Stimulated activated CD4-positive, alpha-beta T cell treated with anti-CD3 and anti-CD28 coated beads, Interleukin-4, amount 100 ng/mL, for 48 hours (primary cell): ENCODE measurements at regions not wholly inside any gene's neighbourhood (a gene's known extent, or its start where the extent isn't known, plus 50 kb on each side); places are given as distances from the start of the nearest gene placed in this dataset.

Source experiments
- DNase-seq, 2 donors: peaks; one replicate each; pipeline ENCODE4 v3.0.0-alpha.2; 2020; ENCODE audit warnings: low read depth in 2 of 2

DNA sequence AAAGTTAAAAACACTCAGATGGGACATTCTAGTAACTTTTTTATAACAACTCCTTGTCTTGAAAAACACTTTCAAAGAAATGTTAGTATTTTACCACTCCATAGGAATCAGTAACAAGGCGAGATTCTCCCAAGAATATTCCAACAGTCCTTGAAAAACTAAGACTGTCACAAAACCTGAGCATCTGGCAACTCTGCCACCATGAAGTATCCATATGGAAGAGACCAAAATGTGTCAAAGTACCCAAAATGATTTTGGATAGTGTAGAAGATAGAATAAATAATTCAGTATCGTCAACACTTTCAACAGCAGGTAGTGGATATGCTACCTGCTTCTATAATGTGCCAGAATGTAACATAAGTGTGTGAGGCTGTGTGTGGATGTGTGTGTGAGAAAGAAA, 361.8 kb downstream of the ZEB2 start:
- DNase-seq, result no peak

- no peak for DNase-seq
Observed at GRCh38 chr2:144156736-144157640, 362.9 kb downstream of the ZEB2 start.

DNA sequence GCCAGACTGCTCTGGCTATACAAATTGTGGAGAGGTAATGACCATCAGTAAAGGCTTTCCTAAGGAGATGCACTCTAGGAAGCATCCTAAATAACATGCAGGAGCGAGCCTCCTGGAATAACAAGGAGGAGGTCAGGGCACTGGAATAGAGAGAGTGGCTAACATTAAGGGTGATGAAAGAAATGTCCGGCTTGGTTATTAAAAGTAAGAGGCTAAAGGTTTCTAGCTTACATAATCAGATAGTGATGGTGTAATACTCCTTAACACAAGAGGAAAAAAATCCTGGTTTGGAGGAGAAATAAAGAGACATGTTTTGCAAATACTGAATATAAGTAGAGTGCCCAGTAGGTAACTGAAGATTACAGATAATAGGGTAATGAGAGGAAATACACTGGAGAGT, 365.7 kb downstream of the ZEB2 start:
- DNase-seq, result no peak

- no peak for DNase-seq
Observed at GRCh38 chr2:144152817-144153271, 367.1 kb downstream of the ZEB2 start.

DNA sequence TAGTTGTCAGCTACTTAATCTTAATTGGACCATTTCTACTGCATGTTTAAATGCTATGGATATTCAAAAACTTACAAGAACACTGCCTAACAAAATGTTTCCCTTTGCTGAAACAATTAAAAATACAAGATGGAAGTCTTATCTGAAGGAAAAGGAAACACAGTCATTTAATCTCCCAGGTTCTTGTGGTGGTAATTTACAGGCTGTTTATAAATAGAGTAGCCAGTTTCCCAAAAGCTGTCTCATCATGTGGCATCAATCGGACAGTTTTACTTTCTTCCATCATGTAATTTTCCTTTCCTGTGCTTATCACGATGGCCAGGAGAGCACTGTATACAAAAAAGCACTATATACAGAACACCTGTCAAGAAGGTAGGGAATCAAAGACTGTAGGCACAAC, 368.1 kb downstream of the ZEB2 start:
- no peak for DNase-seq

DNA sequence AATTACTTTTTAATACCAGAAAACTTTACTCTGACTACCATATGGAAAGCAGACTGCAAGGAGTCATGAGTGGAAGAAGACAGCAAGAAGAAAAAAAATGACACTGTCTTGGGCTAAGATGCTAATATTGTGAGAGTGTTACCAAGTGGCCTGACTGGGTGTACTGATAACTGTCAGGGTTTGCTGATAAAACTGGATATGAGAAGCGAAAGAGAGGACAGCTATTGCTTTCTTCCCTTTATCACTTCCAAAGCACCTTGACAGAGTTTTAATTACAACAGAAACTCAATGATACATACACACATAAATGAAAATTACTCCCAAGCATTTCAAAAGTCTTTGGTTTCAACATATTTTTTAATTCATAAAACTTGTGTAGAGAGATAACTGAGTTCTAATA, 368.5 kb downstream of the ZEB2 start:
- DNase-seq, result no peak

GRCh38 chr2:144147356-144147755, 372.6 kb downstream of the ZEB2 start:
- DNase-seq, result no peak

DNA sequence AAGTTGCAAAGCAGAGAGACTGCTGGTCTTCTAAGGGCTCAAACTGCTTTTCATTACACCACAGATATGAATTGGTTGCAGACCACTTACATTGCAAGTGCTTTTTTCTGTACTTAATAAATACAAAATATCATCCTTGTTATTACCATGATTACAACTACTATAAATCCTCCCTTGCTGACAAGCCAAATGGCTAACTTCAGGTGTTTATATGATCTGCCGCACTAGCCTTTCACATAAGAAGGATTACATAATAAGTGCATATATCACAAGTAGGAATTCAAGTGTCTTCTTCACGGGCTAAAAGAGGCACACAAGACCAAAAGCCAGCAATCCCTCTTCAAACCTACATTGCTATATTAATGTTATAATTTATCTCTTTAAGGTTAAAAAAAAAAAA, 373.0 kb downstream of the ZEB2 start:
- no peak for DNase-seq

DNA sequence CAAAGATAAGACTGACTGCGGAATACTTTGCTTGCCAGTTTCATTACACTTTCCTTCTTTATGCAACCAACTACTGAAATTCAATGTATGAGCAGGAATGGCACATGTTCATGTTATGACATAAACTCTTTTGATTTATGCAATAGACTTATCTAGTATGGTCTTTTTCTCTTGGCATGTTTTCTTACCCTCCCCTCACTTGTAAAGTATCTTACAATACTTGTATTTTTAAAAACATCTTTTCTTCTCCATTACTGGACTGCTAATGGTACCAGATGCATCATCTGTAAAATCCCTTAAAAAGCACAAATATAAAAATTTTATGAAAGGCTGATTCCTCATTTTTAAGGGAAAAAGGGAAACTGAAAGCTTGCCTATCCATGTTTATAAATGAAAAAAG, 373.8 kb downstream of the ZEB2 start:
- DNase-seq, result no peak

DNA sequence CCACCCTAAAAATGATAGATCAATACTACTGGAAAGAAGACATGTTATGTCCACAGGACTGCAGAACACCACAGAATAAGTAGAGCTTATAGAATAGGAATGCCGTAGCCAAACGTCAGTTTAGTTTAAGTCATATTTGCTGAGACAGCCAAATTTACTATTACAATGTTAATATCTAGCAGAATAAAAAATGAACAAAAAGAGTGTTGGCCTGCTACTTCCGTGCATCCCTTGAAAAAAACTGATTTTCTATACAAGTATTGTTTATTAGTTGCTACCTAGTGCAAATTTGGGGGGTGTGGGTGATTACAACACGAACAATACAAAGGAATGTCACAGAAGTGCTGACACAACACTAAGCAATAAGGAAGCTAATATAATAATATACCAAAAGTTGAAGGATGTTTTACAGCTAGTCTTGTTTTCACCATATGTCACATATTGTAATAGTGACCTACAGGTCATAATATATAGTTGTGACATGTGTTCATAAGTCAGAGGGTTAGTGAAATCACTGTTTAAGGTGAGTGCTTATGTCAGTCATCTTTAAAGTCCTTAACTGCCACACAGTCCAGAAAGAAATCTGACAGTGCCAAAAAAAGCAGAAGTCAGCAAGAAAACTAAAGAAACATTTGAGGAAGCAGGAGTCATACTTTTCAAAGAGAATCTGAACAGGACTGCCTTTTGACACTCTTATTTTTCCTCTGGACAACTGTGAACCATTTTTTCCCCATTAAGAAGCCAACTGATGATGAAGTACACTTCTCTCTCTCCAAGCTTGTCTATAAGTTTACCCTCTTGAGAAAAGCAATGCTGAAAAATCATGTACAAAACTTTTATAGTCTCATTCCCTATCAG, 376.4 kb downstream of the ZEB2 start:
- DNase-seq, result no peak

DNA sequence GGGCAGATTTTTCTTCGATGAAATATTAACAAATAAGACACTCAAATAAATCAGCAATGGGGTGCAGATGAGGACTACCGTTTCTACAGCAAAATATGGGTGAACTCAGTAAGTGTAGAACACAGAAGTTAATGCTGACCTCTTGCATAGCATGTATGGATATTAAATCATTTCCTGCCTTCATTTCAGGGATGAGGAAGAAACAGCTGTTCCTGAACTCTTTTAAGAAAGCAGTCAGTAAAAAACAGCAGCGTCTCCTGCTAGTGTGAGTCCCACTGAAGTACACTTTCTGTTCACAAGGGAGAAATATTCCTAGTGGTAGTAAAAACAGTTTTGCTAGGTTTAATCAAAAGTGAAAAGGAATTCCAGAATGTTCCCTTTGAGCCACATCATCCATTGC, 379.0 kb downstream of the ZEB2 start:
- DNase-seq, result no peak

- no peak for DNase-seq
Observed at GRCh38 chr2:144137705-144138428, 382.1 kb downstream of the ZEB2 start.

- no peak for DNase-seq
Observed at GRCh38 chr2:144137272-144137671, 382.6 kb downstream of the ZEB2 start.

DNA sequence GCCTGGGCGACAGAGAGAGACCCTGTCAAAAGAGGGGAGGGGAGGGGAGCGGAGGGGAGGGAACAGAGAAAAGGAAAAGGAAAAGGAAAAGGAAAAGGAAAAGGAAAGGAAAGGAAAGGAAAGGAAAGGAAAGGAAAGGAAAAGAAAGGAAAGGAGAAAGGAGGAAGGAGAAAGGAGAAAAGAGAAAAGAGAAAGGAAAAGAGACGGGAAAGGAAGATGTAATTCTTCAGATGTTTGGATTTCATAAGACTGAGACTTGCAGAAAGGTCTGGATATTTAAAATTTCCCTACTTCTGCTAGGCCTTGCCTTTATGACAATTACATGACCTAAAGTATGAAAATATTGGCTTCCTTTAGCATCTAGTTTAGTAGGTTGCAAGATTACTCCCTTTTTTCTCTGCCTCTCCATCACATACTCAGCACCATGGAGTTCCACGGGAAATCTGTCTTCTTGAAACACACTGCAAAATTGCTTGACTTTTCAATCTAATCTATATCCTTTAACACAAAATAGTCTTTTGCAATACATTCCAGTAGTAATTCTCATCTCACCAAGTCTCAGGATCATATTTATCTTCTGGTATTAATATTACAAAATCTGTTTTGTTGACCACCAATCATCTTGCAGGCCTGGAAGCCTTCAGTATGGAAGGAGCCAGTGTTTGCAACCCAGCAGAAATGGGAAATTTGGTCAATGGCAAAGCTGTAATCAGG, 383.5 kb downstream of the ZEB2 start:
- DNase-seq, result no peak

GRCh38 chr2:144133936-144134665, 385.8 kb downstream of the ZEB2 start:
- no peak for DNase-seq

DNA sequence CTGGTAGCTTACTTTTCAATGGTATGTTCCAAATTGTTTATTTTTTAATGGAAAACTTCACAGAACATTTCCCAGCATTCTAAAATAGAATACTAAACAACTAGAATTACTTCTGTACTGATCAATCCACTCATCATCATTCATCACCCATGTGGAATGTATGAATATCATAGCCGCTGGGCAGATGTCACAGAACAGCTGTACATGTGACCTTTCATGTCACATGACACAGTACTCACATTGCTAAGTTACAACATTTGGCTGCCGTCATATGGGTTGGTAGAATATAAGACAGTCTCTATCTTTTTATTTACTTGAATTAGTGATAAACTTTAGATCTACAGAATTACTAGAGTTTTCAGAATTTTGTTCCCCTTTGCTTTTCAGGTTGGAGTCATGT, 387.6 kb downstream of the ZEB2 start:
- DNase-seq, result no peak

DNA sequence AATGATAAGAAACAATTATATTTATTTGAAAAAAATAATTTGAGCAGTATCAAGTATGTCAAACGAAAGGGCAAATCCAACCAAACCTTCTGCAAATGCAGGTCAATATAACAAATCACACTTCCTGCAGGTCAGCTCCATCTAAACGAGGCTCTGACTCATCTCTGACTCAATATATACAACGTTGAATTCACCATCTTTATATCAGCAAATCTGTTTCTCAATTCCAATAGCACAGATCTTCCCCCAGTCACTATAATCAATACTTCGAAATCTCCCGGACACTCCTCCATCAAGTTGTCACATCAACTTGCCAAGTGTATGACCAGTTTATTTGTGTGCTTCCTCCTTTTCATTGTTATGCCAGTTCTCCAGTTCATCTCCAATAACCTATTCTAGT, 388.9 kb downstream of the ZEB2 start:
- DNase-seq, result no peak

DNA sequence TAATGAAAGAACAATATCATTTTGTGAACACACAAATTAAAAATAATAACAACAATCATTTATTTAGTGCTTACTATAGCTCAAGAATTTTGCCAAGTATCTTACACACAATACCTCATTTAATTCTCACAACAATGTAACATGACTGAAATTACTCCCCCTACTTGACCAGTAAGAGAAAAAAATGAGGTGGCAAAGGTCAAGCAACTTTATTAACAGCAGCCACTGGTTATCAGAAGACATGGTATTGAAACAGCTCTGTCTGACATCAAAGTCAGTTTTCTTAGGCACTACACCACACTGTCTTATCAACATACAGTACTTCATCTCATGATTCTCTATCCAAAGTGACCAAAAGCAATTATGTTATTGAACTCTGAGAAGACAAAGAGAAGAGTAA, 389.4 kb downstream of the ZEB2 start:
- no peak for DNase-seq

- DNase-seq, result no peak
Observed at GRCh38 chr2:144128130-144128746, 391.7 kb downstream of the ZEB2 start.

GRCh38 chr2:144127693-144128092, 392.2 kb downstream of the ZEB2 start:
- no peak for DNase-seq
